ENCODE measurements at regions not wholly inside any gene's neighbourhood (a gene's known extent, or its start where the extent isn't known, plus 50 kb on each side); places are given as distances from the start of the nearest gene placed in this dataset.
"Not testable (repeated sequence)": the region's sequence is repeated elsewhere in the genome, so short reads cannot be mapped to it uniquely, and the experiment has no call there.

DNA sequence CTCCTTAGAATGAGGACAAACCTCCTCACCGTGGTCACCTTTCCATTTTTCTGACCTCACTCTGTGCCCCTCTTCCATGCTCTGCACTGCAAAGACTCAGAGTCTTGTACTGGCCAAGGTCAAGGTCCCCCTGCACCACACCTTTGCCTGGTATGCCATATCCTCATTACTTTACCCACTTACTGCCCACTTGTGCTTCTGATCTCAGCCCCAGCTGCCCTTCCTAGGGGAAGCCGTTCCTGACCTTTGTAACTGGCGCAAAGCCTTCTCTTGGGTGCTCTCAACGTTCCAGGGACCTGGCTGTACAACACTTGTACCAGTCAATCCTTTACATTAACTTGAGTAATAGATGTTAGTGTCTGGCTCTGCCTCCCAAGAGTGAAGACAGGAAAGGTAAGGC, 256.0 kb downstream of the SV2B start:
- Histone ChIP-seq H3K27me3 (no peaks in the 10 kb centered on the region), H3K9me2 (replicated peaks; ENCODE audit: insufficient read depth) (no peaks in the 10 kb centered on the region), H3K36me3 (replicated peaks; ENCODE audit: insufficient read depth, low read depth) (no peaks in the 10 kb centered on the region), H3K27ac (no peak overlapping the region), H3K79me2 (no peaks in the 10 kb centered on the region), H4K20me1 (ENCODE audit: insufficient read depth, poor library complexity, severe bottlenecking) (no peaks in the 10 kb centered on the region), H2AFZ (no peak overlapping the region), H3K9me3 (ENCODE audit: low read depth) (no peaks in the 10 kb centered on the region), H3K4me3 (no peak overlapping the region), H3K4me1 (ENCODE audit: insufficient read depth) (no peaks in the 10 kb centered on the region), H3K4me2 (no peak overlapping the region)
- WGBS (ENCODE audit: low lambda C conversion rate, missing lambda C conversion rate), result 86% methylated on average over 4 of the region's 4 CpGs
- no peak for DNase-seq (ENCODE audit: low spot score)
- no peak for TF ChIP-seq EZH2 (IDR thresholded peaks at IDR 0.05; ENCODE audit: borderline replicate concordance)
- no peak for TF ChIP-seq CTCF (IDR thresholded peaks at IDR 0.05; ENCODE audit: poor library complexity)
- no peak for TF ChIP-seq EZH2phosphoT487 (IDR thresholded peaks at IDR 0.05; ENCODE audit: low read depth, severe bottlenecking, unreplicated experiment)

DNA sequence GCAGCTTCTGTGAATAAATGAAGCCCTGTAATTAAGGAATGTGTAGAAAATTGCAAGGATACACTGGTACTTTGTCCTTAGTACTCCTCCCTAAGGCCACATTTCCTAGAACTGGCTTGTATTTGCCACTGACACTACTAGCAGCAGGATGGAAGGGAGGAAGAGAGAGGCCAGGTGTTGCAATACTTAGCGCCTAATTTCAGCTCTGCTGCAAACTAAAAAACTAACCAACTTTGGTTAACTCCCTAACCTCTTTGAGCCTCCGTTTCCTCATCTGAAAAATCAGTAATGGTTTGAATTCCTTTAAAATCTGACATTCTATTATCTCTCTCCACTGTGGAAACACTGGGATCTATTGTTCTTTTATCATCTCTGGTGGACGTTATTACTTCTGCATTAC, 257.0 kb downstream of the SV2B start:
- TF ChIP-seq EZH2phosphoT487 (IDR thresholded peaks at IDR 0.05; ENCODE audit: low read depth, severe bottlenecking, unreplicated experiment), result no peak
- TF ChIP-seq EZH2 (IDR thresholded peaks at IDR 0.05; ENCODE audit: borderline replicate concordance), result no peak
- no peak for TF ChIP-seq CTCF (IDR thresholded peaks at IDR 0.05; ENCODE audit: poor library complexity)
- H4K20me1 ChIP-seq (ENCODE audit: insufficient read depth, poor library complexity, severe bottlenecking), result no peaks in the 10 kb centered on the region
- H3K4me1 ChIP-seq (ENCODE audit: insufficient read depth), result no peaks in the 10 kb centered on the region
- H3K4me3 ChIP-seq, result no peak overlapping the region
- no peak overlapping the region for H3K27ac ChIP-seq
- no peaks in the 10 kb centered on the region for H3K36me3 ChIP-seq (replicated peaks; ENCODE audit: insufficient read depth, low read depth)
- H3K27me3 ChIP-seq, result no peaks in the 10 kb centered on the region
- H2AFZ ChIP-seq, result no peak overlapping the region
- H3K79me2 ChIP-seq, result no peaks in the 10 kb centered on the region
- DNase-seq (ENCODE audit: low spot score), result no peak
- no peak overlapping the region for H3K4me2 ChIP-seq
- WGBS (ENCODE audit: low lambda C conversion rate, missing lambda C conversion rate), result 55% methylated on average over 3 of the region's 3 CpGs
- no peaks in the 10 kb centered on the region for H3K9me3 ChIP-seq (ENCODE audit: low read depth)
- no peaks in the 10 kb centered on the region for H3K9me2 ChIP-seq (replicated peaks; ENCODE audit: insufficient read depth)

- no peak overlapping the region for H3K4me2 ChIP-seq
- no peaks in the 10 kb centered on the region for H4K20me1 ChIP-seq (ENCODE audit: insufficient read depth, poor library complexity, severe bottlenecking)
- H3K9me2 ChIP-seq (replicated peaks; ENCODE audit: insufficient read depth), result no peaks in the 10 kb centered on the region
- H3K27ac ChIP-seq, result no peak overlapping the region
- DNase-seq (ENCODE audit: low spot score), result no peak
- 72% methylated on average over 10 of the region's 10 CpGs for WGBS (ENCODE audit: low lambda C conversion rate, missing lambda C conversion rate)
- H3K4me1 ChIP-seq (ENCODE audit: insufficient read depth), result no peaks in the 10 kb centered on the region
- H3K79me2 ChIP-seq, result no peaks in the 10 kb centered on the region
- H3K27me3 ChIP-seq, result no peaks in the 10 kb centered on the region
- H3K9me3 ChIP-seq (ENCODE audit: low read depth), result no peaks in the 10 kb centered on the region
- H3K36me3 ChIP-seq (replicated peaks; ENCODE audit: insufficient read depth, low read depth), result no peaks in the 10 kb centered on the region
- no peak overlapping the region for H3K4me3 ChIP-seq
- TF ChIP-seq CTCF (IDR thresholded peaks at IDR 0.05; ENCODE audit: poor library complexity) (no peak), EZH2 (IDR thresholded peaks at IDR 0.05; ENCODE audit: borderline replicate concordance) (no peak), EZH2phosphoT487 (IDR thresholded peaks at IDR 0.05; ENCODE audit: low read depth, severe bottlenecking, unreplicated experiment) (no peak)
- H2AFZ ChIP-seq, result no peak overlapping the region
Measured at GRCh38 chr15:91357486-91357885, 257.4 kb downstream of the SV2B start.

DNA sequence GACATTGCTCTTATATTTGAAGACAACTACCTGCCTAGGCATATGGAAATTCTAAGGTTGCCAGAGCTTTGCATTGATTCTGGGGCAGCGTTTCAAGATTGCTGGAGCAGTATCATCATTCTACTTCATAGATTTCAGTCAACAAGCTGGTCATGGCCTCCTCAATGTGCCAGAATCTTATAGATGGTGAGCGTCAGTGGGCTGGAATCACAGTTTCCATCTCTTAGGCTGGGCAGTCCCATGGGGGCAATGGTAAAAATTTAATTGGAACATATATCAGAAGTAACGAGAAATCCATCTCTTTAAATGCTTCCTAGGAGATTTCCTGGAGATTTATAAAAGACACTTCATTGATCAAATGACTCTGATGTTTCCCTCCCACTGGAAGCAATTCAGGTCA, 258.3 kb downstream of the SV2B start:
- Histone ChIP-seq H3K4me2 (no peak overlapping the region), H3K9me2 (replicated peaks; ENCODE audit: insufficient read depth) (no peaks in the 10 kb centered on the region), H3K4me3 (no peak overlapping the region), H2AFZ (no peak overlapping the region), H3K27ac (no peak overlapping the region), H3K4me1 (ENCODE audit: insufficient read depth) (no peaks in the 10 kb centered on the region), H3K9me3 (ENCODE audit: low read depth) (no peaks in the 10 kb centered on the region), H3K36me3 (replicated peaks; ENCODE audit: insufficient read depth, low read depth) (no peaks in the 10 kb centered on the region), H3K27me3 (no peaks in the 10 kb centered on the region), H4K20me1 (ENCODE audit: insufficient read depth, poor library complexity, severe bottlenecking) (no peaks in the 10 kb centered on the region), H3K79me2 (no peaks in the 10 kb centered on the region)
- WGBS (ENCODE audit: low lambda C conversion rate, missing lambda C conversion rate), result 84% methylated on average over 3 of the region's 3 CpGs
- TF ChIP-seq EZH2phosphoT487 (IDR thresholded peaks at IDR 0.05; ENCODE audit: low read depth, severe bottlenecking, unreplicated experiment) (no peak), CTCF (IDR thresholded peaks at IDR 0.05; ENCODE audit: poor library complexity) (no peak), EZH2 (IDR thresholded peaks at IDR 0.05; ENCODE audit: borderline replicate concordance) (no peak)
- DNase-seq (ENCODE audit: low spot score), result no peak

DNA sequence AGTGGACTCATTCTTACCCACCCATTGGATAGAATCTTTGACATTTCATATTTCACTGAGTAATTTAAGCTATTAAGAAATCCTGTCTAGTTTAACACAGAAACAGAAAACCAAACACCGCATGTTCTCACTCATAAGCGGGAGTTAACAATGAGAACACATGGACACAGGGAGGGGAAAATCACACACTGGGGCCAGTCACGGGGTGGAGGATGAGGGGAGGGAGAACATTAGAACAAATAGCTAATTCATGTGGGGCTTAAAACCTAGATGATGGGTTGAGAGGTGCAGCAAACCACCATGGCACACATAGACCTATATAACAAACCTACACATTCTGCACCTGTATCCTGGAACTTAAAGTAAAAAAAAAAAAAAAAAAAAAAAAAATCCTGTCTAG, 261.6 kb downstream of the SV2B start:
- 98% methylated on average over 3 of the region's 3 CpGs for WGBS (ENCODE audit: low lambda C conversion rate, missing lambda C conversion rate)
- not testable (repeated sequence) for H3K9me3 ChIP-seq (ENCODE audit: low read depth); H3K27me3 ChIP-seq; H3K36me3 ChIP-seq (replicated peaks; ENCODE audit: insufficient read depth, low read depth); H2AFZ ChIP-seq; DNase-seq (ENCODE audit: low spot score); H3K27ac ChIP-seq; H3K4me1 ChIP-seq (ENCODE audit: insufficient read depth); H3K4me3 ChIP-seq; H4K20me1 ChIP-seq (ENCODE audit: insufficient read depth, poor library complexity, severe bottlenecking); H3K4me2 ChIP-seq; H3K9me2 ChIP-seq (replicated peaks; ENCODE audit: insufficient read depth); H3K79me2 ChIP-seq

All from hepatocyte (in vitro differentiated cells).